AG09309 (cell line): ENCODE measurements at regions not wholly inside any gene's neighbourhood (a gene's known extent, or its start where the extent isn't known, plus 50 kb on each side); places are given as distances from the start of the nearest gene placed in this dataset.

ENCODE experiments used
- DNase-seq: peaks from one replicate; pipeline ENCODE4 v3.0.0-alpha.2; 2010; ENCODE audit warnings: low read depth
- H3K4me3 ChIP-seq: 2 replicates; pipeline ENCODE4 v1.5.1; 2011; ENCODE audit warnings: mild to moderate bottlenecking, low read depth, low read length, moderate library complexity; ENCODE audit not compliant: control insufficient read depth
- CTCF ChIP-seq: IDR thresholded peaks from 2 replicates; pipeline ENCODE4 v1.5.1; 2011; ENCODE audit warnings: mild to moderate bottlenecking, low read depth, low read length, inconsistent platforms; ENCODE audit not compliant: insufficient read depth, control insufficient read depth; ENCODE audit errors: missing control alignments

GRCh38 chr4:185896817-185897488 lies 85.0 kb upstream of the SORBS2 start:
- no peak for DNase-seq
- TF ChIP-seq CTCF = no peak
- H3K4me3 ChIP-seq = no peak overlapping the region

GRCh38 chr4:185898413-185898812 lies 86.4 kb upstream of the SORBS2 start:
- no peak for DNase-seq
- no peak for TF ChIP-seq CTCF
- no peak overlapping the region for H3K4me3 ChIP-seq

GRCh38 chr4:185899833-185900232 lies 87.8 kb upstream of the SORBS2 start:
- no peak for TF ChIP-seq CTCF
- DNase-seq = no peak
- H3K4me3 ChIP-seq = no peak overlapping the region

- DNase-seq = no peak
- no peak for TF ChIP-seq CTCF
These were observed 90.7 kb upstream of the SORBS2 start for GRCh38 chr4:185902654-185903053.

GRCh38 chr4:185903205-185903604 lies 91.2 kb upstream of the SORBS2 start:
- no peak for TF ChIP-seq CTCF
- DNase-seq = no peak
- H3K4me3 ChIP-seq = no peak overlapping the region

More at GRCh38 chr4:185902654-185903053, 90.7 kb upstream of the SORBS2 start:
- H3K4me3 ChIP-seq = no peak overlapping the region

- no peak for DNase-seq
- no peak overlapping the region for H3K4me3 ChIP-seq
- TF ChIP-seq CTCF = no peak
These were observed 92.4 kb upstream of the SORBS2 start for GRCh38 chr4:185904381-185904780.
